IPS-NIHi7 (cell line): ENCODE measurements at regions not wholly inside any gene's neighbourhood (a gene's known extent, or its start where the extent isn't known, plus 50 kb on each side); places are given as distances from the start of the nearest gene placed in this dataset.
"Not testable (repeated sequence)": the region's sequence is repeated elsewhere in the genome, so short reads cannot be mapped to it uniquely, and the experiment has no call there.

ENCODE experiments used
- DNase-seq: peaks from one replicate; pipeline ENCODE4 v3.0.0; 2012; ENCODE audit warnings: mixed read lengths; ENCODE audit errors: extremely low spot score

DNA sequence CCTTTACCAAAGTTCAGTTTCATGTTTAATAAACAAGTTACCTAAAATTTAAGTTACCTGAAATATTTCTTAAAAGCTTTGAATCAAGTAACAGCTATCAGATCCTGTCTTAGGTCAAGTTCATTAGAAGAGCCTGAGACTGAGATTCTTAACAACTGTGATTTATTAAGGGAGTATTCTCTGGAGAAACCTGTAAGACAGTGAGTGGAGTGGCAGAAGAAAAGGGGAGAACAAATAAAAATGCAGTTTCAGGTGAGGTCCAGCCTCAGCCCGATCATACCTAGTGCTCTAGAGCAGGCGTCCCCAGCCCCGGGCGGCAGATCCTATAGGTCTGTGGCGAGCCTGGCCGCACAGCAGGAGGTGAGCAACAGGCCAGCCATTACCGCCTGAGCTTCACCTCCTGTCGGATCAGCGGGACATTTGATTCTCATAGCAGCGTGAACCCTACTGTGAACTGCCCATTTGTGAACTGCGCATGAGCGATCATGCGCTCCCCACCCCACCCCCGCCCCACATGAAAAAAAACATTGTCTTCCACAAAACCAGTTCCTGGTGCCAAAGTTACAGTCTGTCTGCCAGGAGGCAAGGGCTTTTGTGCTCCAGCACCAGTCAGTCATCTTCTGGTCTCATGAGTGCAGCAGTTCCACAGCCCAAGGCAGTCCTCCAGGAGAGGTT, 59.2 kb upstream of the ADGRB3 start:
- peak; percentile 31 for DNase-seq

DNA sequence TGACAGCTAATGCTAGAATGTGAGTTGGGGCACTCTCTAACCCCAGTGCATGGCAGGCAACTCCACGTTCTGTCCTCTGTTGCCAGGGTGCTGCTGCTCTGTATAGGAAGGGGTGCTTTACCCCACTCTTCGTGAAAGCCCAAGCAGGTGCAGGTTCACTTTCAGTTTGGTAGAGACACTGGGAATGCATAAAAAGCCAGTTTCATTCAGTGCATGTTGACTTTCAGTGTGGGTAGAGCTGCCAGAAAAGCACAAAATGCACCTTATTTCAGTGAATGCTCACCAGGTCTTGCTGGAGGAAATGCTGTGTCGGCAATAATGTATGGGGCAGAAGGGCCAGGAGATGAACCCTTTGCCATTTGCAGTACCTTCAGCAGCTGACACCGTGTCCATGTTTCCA, 62.1 kb upstream of the ADGRB3 start:
- no peak for DNase-seq

DNA sequence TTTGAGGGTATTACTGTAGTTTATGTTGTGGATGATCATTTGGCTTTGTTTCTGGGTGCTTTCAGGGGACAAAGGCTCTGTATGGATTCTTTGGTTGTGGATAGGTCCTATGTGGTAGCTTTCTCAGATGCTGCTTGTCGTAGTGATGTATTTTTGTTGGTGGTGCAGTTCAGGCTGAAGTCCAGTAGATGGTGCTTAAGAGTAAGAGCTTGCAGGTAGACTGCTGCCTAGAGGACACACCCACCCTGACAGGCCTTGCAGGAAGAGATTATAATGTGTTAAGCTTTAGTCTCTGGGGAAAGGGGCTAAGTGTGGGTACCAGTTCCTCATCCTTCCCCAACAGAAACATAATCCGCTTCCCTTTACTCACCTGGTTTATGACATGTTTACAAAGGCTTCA, 62.6 kb upstream of the ADGRB3 start:
- peak; percentile 74 for DNase-seq

DNA sequence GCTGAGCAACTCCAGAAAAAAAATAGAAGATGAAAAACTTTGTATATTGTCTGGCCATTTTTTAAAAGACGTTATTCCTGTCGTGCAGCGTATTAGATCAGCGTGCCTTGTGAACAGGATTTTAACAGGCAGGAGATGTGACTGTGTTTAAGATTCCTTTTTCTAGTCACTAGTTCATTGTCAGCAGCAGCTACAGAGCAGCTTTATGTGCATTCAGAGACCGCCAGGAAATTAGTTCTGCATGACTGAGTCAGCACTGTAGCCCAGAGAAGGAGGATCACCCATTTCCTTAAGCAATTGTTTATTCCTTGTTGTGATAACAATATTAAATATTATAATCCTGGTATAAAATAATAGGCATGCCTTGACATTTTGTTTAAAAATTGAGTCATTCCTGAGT, 75.4 kb upstream of the ADGRB3 start:
- DNase-seq, result peak; percentile 9

DNA sequence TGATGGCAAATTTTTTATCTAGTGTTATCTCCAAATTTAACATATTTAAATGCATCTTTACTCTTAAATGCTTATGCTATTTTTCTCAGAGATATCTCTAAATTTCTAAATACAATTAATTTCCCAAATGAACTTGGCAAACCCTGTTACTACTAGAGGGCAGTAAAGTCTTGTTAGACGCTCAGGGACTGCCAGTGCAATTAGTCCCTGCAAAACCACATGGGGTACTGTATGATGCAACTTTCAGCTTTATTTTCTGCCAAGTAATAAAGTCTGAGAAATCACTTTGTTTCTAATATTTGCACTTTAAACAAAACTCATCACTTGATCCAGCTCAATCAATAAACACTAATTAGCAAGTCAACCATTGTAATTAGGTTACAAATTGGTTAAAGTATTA, 76.0 kb upstream of the ADGRB3 start:
- DNase-seq, result peak; percentile 10

DNA sequence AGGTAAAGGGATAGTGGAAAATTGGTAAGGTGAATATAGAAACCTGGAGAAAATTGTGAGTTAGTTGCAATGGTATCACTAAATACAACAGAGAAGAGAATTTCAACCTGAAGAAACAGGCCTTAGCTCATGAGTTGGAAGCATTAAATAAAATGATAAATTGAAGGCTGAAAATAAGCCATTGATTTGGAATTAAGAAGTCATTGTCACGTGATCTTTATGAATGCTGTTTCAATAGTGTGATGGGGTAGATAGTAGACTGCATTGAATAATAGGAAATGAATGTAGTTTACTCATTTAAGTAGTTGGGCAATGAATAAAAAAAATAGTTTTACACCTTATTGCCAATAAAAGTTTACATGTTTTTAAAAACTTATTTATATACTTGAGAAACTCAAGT, 88.5 kb upstream of the ADGRB3 start:
- no peak for DNase-seq

DNA sequence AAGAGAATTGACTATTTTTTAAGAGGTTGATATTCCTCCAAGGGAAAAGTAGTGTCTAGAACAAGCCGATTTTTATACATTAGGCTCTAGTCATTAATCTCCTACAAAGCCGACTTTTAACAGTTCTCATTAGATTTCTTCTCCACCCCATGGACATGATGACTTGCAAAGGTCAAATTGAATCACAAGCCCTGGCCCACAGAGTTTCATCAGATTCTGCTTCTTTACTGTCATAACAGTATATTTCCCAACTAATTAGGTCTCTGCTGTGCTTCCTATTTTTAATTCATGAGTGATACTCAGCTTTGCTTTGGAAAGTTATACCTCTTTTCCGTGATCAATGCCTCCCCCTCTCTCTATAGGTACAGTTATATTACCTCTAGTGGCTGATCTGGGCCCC, 90.6 kb upstream of the ADGRB3 start:
- no peak for DNase-seq

DNA sequence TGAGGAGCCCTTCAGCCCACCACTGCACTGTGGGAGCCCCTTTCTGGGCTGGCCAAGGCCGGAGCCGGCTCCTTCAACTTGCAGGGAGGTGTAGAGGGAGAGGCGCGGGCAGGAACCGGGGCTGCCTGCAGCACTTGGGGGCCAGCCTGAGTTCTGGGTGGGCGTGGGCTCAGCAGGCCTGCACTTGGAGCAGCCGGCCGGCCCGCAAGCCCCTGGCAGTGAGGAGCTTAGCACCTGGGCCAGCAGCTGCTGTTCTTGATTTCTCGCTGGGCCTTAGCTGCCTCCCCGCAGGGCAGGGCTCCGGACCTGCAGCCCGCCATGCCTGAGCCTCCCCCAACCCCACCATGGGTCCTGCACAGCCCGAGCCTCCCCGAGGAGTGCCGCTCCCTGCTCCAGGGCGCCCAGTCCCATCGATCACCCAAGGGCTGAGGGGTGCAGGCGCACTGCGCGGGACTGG, 101.7 kb upstream of the ADGRB3 start:
- DNase-seq, result no peak

DNA sequence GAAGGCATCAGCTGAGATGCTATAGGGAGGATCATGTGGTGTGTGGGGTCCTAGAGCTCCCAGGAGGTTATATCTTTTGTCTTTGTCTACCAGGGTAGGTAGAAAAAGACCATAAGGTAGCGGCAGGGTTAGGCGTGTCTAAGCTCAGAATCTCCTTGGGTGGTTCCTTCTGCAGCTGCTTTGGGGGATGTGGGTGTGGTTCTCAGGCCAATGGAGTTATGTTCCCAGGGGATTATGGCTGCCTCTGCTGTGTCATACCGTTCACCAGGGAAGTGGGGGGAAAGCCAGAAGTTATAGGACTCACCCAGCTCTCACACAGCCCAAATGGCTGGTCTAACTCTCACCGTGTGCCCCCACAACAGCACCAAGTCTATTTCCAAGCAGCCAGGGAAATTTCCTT, 107.4 kb upstream of the ADGRB3 start:
- DNase-seq, result no peak

DNA sequence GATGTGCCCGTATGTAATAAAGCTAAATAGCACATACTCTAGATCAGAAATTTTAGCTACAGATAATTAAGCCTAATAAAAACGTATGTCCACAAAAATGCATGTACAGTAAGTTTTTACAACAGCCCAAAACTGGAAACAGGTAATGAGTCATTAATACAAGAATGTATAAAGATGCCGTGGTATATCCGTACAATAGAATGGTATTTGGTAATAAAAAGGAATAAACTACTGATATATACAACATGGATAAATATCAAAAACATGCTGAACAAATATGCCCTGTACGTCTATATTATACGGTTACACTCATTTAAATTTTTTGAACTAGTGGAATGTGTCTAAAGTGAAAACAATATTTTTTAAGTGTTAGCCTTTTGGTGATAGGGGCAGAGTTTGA, 128.2 kb upstream of the ADGRB3 start:
- DNase-seq, result no peak

DNA sequence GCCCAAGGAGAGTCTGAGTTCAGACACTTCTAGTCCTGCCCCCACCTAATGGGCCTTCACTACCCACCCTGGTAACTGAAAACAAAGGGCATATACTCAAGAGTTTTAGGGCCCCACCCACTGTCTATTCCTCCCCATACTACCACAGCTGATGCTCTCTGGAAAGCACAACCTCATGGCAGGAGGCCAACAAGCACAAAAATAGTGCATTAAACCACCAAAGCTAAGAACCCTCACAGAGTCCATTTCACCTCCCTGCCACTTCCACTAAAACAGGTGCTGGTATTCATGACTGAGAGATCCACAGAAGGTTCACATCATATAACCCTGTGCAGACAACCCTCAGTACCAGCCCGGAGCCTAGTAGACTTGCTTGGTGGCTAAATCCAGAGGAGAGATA, 132.1 kb upstream of the ADGRB3 start:
- DNase-seq, result no peak

DNA sequence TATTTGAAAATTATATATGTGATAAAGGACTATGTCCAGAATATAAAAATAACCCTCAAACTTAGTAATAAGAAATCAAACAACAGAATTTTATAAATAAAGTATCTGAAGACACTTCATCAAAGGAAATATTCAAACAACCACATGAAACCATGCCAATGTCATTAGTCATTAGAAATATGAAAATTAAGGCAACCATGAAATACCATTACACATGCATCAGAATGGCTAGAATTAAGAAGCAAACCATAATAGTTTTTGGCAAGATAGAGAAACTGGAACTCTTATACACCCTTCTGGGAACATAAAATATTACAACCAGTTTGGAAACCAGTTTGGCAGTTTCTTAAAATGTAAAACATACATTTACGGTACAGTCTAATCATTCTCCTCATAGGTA, 137.2 kb upstream of the ADGRB3 start:
- no peak for DNase-seq

DNA sequence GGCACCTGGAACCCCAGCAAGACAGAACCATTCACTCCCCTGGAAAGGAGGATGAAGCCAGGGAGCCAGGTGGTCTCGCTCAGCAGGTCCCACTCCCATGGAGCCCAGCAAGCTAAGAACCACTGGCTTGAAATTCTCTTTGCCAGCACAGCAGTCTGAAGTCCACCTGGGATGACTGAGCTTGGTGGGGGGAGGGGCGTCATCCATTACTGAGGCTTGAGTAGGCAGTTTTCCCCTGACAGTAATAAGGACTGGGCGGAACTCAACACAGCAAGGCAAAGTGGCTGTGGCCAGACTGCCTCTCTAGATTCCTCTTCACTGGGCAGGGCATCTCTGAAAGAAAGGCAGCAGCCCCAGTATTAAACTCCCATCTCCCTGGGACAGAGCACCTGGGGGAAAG, 140.2 kb upstream of the ADGRB3 start:
- DNase-seq, result not testable (repeated sequence)

DNA sequence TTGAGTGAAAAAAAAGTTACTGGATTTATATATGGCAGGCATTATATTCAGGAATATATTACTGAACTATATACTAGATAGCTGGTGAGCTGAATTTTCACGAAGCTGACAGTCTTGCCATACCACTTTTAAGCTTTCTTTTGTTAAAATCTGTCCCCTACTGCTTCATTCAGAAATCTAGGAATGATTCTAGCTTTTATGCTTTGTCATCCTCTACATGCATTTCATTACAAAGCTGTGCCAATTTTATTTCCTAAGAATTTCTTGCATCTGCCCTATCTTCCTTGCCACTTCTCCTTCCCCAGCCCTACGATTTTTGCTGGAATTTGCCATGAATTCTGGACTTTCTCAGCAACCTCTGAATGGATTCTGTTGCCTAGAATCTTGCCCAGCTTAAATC, 158.5 kb upstream of the ADGRB3 start:
- DNase-seq, result no peak

DNA sequence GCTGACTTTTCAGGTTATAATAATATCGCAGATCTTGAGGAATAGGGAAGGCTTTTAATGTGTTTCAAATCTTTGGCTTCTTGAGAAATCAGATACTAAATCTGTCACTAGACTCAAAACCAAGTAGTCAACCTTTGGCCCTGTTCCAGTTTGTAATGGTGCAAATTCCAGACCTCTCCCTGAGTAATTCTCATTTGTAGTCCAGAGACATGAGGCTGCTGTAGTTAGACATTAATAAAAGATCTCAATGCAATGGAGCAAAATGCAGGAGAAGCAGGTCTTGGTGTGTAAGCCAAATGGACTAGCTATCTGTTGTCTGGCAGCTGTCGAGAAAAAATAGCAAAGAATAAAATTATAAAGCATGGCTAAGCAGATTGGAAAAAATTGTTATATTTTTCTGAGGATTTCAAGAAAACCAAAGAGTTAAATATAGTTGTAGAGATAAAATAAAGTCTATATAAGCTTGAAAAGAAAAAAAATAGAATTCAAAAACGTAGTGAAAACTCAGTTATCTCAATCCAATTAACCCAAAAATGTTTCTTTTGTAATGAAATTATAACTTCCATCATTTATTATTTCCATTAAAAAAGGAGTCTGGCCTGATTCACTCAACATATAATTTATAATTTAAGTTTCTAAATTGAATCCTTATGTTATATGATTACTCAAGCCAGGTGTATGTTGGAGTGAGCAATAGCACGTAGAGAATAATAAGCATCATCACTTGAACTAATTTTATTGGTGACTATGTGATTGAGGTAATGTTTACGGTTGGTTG, 161.5 kb upstream of the ADGRB3 start:
- DNase-seq, result no peak

DNA sequence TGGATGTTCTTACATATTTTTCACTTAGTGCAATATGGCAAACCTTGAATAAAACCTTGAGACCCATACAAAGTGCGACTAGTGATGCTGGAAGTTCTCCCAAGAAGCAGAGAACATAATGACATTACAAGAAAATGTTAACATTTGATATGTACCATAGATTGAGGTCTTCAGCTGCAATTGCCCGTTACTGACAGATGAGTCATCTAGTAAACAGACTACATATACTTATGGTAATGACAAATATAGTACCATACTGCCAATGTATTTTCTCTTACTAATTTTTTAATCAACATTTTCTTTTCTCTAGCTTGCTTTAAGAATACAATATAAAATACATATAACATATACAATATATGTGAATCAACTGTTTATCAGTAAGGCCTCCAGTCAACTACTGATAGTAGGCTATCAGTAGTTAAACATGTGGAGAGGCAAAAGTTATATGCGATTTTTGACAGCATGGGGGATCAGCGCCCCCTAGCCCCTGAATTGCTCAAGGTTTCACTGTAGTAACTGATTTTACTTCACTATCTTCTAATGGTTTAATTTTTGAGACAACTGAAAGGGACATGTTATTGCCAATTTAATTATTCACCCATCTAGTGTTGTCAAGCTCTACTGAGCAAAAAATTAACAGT, 166.7 kb upstream of the ADGRB3 start:
- DNase-seq, result peak; percentile 12

DNA sequence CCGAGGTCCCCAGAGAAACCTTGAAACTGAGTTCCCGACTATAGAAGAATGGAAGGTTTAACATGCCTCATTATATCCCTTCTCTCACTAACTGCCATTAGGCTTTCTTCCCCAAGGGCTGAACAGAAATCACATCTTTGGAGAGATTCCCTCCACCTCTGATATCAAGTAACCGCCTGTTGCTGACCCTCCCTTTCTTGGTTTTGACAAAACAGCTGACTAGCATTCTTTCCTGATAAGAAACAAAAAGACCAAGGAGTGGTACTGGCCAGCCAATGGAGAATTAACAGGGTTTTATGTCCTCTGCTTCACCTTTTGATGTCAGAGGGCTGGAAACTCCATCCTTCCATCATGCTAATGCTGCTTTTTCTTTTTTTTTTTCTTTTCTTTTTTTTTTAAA, 176.6 kb upstream of the ADGRB3 start:
- DNase-seq, result no peak

DNA sequence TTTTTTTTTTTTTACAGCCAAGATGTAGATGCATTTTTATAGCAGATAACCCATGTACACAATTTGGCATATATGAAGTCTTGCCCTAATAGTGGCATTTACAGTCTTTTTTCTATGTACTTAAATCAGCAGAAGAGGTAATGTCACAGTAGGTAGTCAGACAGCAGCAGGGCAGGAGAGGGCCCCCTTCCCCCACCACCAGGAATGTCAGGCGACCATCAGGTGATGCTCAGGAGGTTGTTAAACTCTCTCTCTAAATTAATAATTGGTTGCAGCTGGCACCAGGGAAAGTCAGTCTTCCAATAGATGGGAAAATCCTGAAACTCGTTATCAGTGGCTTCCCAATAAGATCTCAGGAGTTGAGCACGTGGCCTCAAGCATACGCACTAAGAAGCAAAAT, 188.0 kb upstream of the ADGRB3 start:
- no peak for DNase-seq

DNA sequence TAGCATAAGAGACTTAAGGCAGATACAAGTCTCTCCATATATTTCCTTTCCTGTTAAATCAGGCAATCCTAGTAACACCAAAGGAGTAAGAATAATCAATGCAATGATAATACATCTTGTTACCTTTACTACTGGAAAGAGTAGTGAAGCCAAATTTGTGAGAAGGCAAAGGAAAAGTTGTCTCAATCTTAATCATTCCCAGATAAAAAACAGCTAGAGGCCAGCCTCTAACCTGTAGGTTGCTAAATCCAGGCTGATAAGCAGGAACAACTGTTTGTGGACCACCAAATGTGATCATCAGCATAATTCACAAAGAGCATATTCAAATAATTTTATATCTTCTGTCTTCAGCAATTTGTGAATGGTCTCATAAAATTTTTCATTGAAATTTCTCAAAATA, 189.2 kb upstream of the ADGRB3 start:
- no peak for DNase-seq

DNA sequence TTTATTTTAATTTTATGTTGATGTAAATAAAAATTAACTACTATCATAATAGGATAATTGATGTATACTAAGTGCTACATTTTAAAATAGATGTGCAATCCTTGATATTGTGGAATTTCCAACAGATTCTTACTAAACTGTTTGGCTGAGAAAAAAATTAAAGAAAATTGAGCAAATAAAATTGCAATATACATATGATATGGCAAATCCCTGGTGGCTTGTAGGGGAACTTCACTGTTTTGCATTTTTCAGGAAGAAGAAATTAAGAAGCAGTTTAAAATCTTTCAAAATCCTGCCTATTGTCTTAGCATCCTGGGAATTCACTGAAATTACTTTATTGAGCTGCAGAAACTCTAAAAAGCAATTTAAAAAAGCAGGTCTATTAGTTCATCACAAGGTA, 191.4 kb upstream of the ADGRB3 start:
- DNase-seq, result no peak

DNA sequence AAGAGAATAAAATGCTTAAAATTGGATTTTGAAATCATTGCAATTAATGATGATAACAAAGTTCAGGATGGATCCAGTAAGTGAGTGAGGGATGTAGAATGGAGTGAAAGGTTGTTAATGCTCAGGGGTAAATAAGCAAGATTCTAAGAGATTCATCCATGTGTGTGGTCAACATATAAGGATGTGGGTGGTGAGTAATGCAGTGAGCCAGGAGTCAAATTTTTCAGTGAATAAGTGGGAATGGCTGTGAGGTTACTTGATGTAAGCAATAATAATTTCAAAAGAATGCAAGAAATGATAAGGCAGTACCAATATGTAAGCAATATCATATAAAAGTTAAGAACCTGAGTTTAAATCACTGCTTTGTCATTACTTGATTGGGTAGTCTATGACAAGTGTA, 207.5 kb upstream of the ADGRB3 start:
- no peak for DNase-seq

DNA sequence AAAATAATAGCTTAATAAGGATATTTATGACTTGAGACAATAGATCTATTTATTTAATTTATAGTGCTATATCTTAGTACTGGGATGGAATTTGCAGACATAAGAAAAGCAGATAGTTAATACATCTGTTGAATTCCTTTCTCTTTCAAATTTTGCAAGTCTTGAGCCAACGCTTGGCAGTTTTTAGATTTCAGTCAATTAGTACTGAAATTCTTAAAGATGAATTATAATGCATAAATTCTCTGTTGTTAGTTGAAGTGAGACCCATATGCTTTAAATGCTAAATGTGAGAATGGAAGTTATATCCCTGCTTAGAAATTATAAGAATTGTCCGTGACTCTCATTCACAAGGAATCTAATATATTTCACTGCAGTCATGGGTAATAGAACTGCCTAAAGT, 225.1 kb upstream of the ADGRB3 start:
- DNase-seq, result no peak

DNA sequence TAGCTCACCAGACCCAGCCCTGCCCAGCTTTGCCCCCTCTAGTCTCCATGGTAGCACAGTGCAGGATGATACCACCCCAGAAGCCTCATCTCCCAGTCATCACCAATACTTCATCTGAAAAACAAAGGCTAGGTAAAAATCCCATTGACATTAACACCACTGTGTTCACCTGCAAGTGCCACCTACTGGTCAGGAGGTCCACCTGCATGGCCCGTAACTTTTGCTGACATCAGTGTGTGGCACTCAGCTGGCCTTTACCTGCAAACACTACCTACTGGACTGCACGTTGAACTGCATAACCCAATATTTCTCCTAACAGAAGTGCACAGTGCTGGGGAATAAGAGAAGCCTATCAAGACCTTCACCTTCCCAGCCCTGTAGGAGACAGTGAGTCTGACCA, 234.7 kb upstream of the ADGRB3 start:
- peak; percentile 11 for DNase-seq
